Hepatocyte (in vitro differentiated cells): ENCODE measurements at regions not wholly inside any gene's neighbourhood (a gene's known extent, or its start where the extent isn't known, plus 50 kb on each side); places are given as distances from the start of the nearest gene placed in this dataset.

Experiments
- CTCF ChIP-seq: fragments of 200-600 bp; sonication (generic); IDR thresholded peaks from 2 replicates; pipeline ENCODE4 v1.5.1; 2016; ENCODE audit warnings: antibody characterized with exemption, mild to moderate bottlenecking; ENCODE audit not compliant: poor library complexity
- EZH2 ChIP-seq: fragments of 200-600 bp; sonication (generic); IDR thresholded peaks from 2 replicates; pipeline ENCODE4 v1.6.1; 2016; ENCODE audit warnings: antibody characterized with exemption, mild to moderate bottlenecking, borderline replicate concordance
- EZH2phosphoT487 ChIP-seq: fragments of 200-600 bp; sonication (generic); IDR thresholded peaks from one replicate; pipeline ENCODE4 v1.6.1; 2018; ENCODE audit warnings: antibody characterized with exemption, mild to moderate bottlenecking, low read depth, moderate library complexity; ENCODE audit not compliant: unreplicated experiment, severe bottlenecking

- TF ChIP-seq CTCF = no peak
- no peak for TF ChIP-seq EZH2phosphoT487
- no peak for TF ChIP-seq EZH2
Measured at GRCh38 chr6:12485226-12485764, 195.1 kb downstream of the EDN1 start.
